ENCODE measurements at regions not wholly inside any gene's neighbourhood (a gene's known extent, or its start where the extent isn't known, plus 50 kb on each side); places are given as distances from the start of the nearest gene placed in this dataset.

- TF ChIP-seq, protein P1, sequence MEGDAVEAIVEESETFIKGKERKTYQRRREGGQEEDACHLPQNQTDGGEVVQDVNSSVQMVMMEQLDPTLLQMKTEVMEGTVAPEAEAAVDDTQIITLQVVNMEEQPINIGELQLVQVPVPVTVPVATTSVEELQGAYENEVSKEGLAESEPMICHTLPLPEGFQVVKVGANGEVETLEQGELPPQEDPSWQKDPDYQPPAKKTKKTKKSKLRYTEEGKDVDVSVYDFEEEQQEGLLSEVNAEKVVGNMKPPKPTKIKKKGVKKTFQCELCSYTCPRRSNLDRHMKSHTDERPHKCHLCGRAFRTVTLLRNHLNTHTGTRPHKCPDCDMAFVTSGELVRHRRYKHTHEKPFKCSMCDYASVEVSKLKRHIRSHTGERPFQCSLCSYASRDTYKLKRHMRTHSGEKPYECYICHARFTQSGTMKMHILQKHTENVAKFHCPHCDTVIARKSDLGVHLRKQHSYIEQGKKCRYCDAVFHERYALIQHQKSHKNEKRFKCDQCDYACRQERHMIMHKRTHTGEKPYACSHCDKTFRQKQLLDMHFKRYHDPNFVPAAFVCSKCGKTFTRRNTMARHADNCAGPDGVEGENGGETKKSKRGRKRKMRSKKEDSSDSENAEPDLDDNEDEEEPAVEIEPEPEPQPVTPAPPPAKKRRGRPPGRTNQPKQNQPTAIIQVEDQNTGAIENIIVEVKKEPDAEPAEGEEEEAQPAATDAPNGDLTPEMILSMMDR (IDR thresholded peaks at IDR 0.05; ENCODE audit: low read length) = no peak
- TF ChIP-seq EZH2 (IDR thresholded peaks at IDR 0.05; ENCODE audit: borderline replicate concordance, low read length) = no peak
Measured at GRCh38 chr18:68354176-68354575, 360.7 kb downstream of the TMX3 start.

Data from OCI-LY1 (cell line).